A673 (cell line): ENCODE measurements at regions not wholly inside any gene's neighbourhood (a gene's known extent, or its start where the extent isn't known, plus 50 kb on each side); places are given as distances from the start of the nearest gene placed in this dataset.

Source experiments
- BruUV-seq: library from RNA; stranded (reverse); fragments of 400-500 nt; replicated peaks from 2 replicates; lab custom pipeline; 2021; lab: Mats Ljungman, UMichigan
- CTCF ChIA-PET: fragments of 300-600 bp; sonication (Branson Sonifier 250); formaldehyde crosslinking; loops from one replicate; lab custom pipeline; 2022; ENCODE audit warnings: antibody characterized with exemption; lab: Charles Lee
- POLR2A ChIA-PET: fragments of 300-600 bp; sonication (Branson Sonifier 250); formaldehyde crosslinking; loops from one replicate; lab custom pipeline; 2022; ENCODE audit warnings: antibody characterized with exemption; ENCODE audit not compliant: low non-redundant PET; lab: Charles Lee
- DNase-seq: peaks from one replicate; pipeline ENCODE4 v3.0.0-alpha.2; 2015; ENCODE audit warnings: low spot score
- H3K27ac ChIP-seq: fragments of 200-600 bp; sonication (generic); 2 replicates; pipeline ENCODE4 v1.5.1; 2016; ENCODE audit warnings: mixed run types, low read depth, mild to moderate bottlenecking, mixed read lengths, antibody characterized with exemption, low read length; ENCODE audit not compliant: poor library complexity, severe bottlenecking
- H3K27me3 ChIP-seq: fragments of 200-600 bp; sonication (generic); replicated peaks from 2 replicates; pipeline ENCODE4 v1.6.1; 2017; ENCODE audit warnings: mixed run types, low read depth, mild to moderate bottlenecking, mixed read lengths, antibody characterized with exemption, low read length; ENCODE audit not compliant: insufficient read depth, poor library complexity
- H3K36me3 ChIP-seq: fragments of 200-600 bp; sonication (generic); 2 replicates; pipeline ENCODE4 v1.6.1; 2016; ENCODE audit warnings: mixed run types, mild to moderate bottlenecking, mixed read lengths, antibody characterized with exemption, low read length; ENCODE audit not compliant: insufficient read depth, poor library complexity, severe bottlenecking
- H3K4me1 ChIP-seq: fragments of 200-600 bp; sonication (generic); 2 replicates; pipeline ENCODE4 v1.6.1; 2017; ENCODE audit warnings: mixed run types, mild to moderate bottlenecking, mixed read lengths, antibody characterized with exemption, low read length; ENCODE audit not compliant: insufficient read depth, poor library complexity, severe bottlenecking
- H3K4me3 ChIP-seq: fragments of 200-600 bp; sonication (generic); 2 replicates; pipeline ENCODE4 v1.5.1; 2016; ENCODE audit warnings: low read depth, mixed run types, mild to moderate bottlenecking, mixed read lengths, low read length; ENCODE audit not compliant: poor library complexity, severe bottlenecking
- H3K9me3 ChIP-seq: fragments of 200-600 bp; sonication (generic); 2 replicates; pipeline ENCODE4 v1.6.1; 2016; ENCODE audit warnings: mixed run types, low read depth, mild to moderate bottlenecking, mixed read lengths, antibody characterized with exemption, low read length; ENCODE audit not compliant: poor library complexity, severe bottlenecking
- CTCF ChIP-seq: fragments of 300-800, 200-600 bp; sonication (generic); conservative IDR thresholded peaks from 2 replicates; pipeline ENCODE4 v1.5.1; 2017; ENCODE audit warnings: low read depth, mild to moderate bottlenecking, antibody characterized with exemption, low read length, moderate library complexity, mixed read lengths
- EZH2 ChIP-seq: fragments of 200-600 bp; sonication (generic); IDR thresholded peaks from 2 replicates; pipeline ENCODE4 v1.6.1; 2017; ENCODE audit warnings: borderline replicate concordance, low read depth, mild to moderate bottlenecking, mixed read lengths, antibody characterized with exemption, low read length; ENCODE audit not compliant: poor library complexity, severe bottlenecking
- intact Hi-C: fragments of 100-400 bp; cut with micrococcal nuclease; formaldehyde crosslinking; loops from one replicate; pipeline ENCODE4 v1.10.0; 2022; ENCODE audit not compliant: unreplicated experiment

- Histone ChIP-seq H3K4me1 (no peaks in the 10 kb centered on the region), H3K27ac (no peak overlapping the region), H3K27me3 (peaks cover 4% of the 10 kb centered on the region), H3K9me3 (no peaks in the 10 kb centered on the region), H3K4me3 (no peak overlapping the region), H3K36me3 (no peaks in the 10 kb centered on the region)
- no peak for DNase-seq
- ChIA-PET CTCF (interaction anchor here (0.7 kb wide), 1 partner anchor 224 kb away, joined by 3 read pairs; no protein-coding TSS in a partner anchor), POLR2A (no interaction called here)
- intact Hi-C loops, result no loop called here
- BruUV-seq, result no TSS peak
- no peak for TF ChIP-seq CTCF
- TF ChIP-seq EZH2, result no peak
These were observed 66.0 kb upstream of the STARD3NL start for GRCh38 chr7:38112075-38112474.

GRCh38 chr7:38120076-38120475, 58.0 kb upstream of the STARD3NL start:
- Histone ChIP-seq H3K4me1 (no peaks in the 10 kb centered on the region), H3K4me3 (no peak overlapping the region), H3K36me3 (no peaks in the 10 kb centered on the region), H3K27ac (no peak overlapping the region), H3K9me3 (no peaks in the 10 kb centered on the region), H3K27me3 (no peaks in the 10 kb centered on the region)
- BruUV-seq, result no TSS peak
- intact Hi-C loops, result no loop called here
- ChIA-PET POLR2A (no interaction called here), CTCF (no interaction called here)
- no peak for TF ChIP-seq CTCF
- TF ChIP-seq EZH2, result no peak
- DNase-seq, result no peak

- Histone ChIP-seq H3K4me1 (no peaks in the 10 kb centered on the region), H3K27ac (no peak overlapping the region), H3K4me3 (no peak overlapping the region), H3K27me3 (no peaks in the 10 kb centered on the region), H3K9me3 (no peaks in the 10 kb centered on the region), H3K36me3 (no peaks in the 10 kb centered on the region)
- intact Hi-C loops, result no loop called here
- no peak for TF ChIP-seq CTCF
- no peak for DNase-seq
- ChIA-PET CTCF (no interaction called here), POLR2A (no interaction called here)
- BruUV-seq, result no TSS peak
These were observed 55.5 kb upstream of the STARD3NL start for GRCh38 chr7:38122501-38122900.
